ENCODE measurements at regions not wholly inside any gene's neighbourhood (a gene's known extent, or its start where the extent isn't known, plus 50 kb on each side); places are given as distances from the start of the nearest gene placed in this dataset.

DNA sequence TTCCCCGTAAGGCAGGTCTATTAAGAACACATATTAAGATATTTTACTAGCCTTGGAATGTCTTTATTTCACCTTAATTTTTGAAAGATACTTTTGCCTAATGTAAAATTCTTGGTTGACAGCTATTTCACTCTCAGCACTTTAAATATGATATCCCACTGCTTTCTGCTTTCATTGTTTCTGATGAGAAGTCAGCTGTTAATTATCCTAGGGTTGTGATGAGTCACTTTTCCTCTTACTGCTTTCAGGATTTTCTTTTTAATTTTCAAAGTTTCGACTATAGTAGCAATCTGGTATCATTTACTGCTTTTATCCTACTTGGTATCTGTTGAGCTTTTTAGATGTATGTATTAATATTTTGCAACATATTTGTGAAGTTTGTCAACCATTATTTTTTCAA, 578.9 kb upstream of the ATP2B1 start:
- DNase-seq (ENCODE audit: low read depth in 4 of 4, low spot score in 3 of 4), result no peak

DNA sequence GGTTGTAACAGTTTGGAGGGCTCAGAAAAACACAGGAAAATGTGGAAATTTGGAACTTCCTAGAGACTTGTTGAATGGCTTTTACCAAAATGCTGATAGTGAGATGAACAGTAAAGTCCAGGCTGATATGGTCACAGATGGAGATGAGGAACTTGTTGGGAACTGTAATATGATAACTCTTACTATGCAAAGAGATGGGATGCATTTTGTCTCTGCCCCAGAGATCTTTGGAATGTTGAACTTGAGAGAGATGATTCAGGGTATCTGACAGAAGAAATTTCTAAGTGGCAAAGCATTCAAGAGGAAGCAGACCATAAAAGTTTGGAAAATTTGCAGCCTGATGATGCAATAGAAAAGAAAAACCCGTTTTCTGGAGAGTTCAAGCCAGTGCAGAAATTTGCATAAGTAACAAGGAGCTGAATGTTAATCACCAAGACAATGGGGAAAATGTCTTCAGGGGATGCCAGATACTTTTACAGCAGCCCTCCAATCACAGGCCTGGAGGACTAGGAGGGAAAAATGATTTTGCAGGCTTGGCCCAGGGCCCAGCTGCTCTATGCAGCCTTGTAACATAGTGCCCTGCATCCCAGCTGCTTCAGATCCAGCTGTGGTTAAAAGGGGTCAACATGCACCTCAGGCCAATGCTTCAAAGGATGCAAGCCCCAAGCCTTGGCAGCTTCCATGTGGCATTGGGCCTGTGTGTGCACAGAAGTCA, 572.7 kb upstream of the ATP2B1 start:
- DNase-seq (ENCODE audit: low read depth in 4 of 4, low spot score in 3 of 4), result no peak

DNA sequence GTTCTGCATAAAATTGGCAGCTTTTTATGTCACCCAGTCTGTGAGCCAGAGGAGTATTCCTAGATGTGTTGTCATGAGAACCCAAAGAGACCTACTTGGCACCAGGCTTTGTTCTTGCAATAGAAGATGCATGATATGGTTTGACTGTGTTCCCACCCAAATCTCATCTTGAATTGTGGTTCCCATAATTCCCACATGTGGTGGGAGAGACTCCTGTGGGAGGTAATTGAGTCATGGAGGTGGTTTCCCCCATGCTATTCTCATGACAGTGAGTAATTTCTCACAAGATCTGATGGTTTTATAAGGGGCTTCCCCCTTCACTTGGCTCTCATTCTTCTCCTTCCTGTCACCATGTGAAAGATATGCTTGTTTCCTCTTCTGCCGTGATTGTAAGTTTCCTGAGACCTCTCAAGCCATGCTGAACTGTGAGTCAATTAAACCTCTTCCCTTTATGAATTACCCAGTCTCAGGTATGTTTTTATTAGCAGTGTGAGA, 572.0 kb upstream of the ATP2B1 start:
- DNase-seq (ENCODE audit: low read depth in 4 of 4, low spot score in 3 of 4), result no peak

DNA sequence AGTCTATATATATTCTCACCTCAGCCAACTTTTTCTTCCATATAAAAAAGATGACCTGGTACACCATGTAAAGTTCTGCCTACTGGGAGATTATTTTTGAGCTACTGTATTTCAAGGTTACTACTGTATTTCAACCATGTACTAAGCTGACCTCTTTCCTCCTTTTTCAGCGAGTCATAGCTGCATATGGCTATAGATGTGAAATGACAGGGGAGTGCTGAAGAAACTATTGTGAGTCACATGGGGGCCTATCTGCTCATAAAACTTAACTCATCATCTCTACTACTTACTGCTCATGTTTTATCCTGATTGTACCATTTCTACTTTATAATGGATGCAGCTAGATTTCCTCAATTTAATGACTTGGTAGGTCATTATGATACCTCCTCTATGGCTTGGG, 571.4 kb upstream of the ATP2B1 start:
- DNase-seq (ENCODE audit: low read depth in 4 of 4, low spot score in 3 of 4), result no peak

DNA sequence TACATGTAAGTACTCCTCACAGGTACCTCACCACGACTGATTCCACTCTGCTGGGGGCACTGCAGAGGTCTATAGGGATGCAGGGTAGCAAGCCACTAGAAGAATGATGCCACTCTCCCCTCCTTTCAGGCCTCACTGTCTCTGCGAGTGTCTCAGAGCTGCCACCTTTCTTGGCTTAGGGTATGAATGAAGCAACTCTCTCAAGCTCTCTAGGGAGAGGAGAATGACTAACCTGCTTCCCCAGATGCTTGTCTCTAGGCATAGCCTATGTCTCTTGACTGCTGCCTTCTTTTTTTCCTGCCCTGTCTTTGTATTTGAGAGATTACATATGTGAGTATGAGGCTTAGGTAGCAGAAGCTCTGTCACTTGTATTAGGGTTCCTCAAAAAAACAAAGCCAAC, 566.5 kb upstream of the ATP2B1 start:
- no peak for DNase-seq (ENCODE audit: low read depth in 4 of 4, low spot score in 3 of 4)

DNA sequence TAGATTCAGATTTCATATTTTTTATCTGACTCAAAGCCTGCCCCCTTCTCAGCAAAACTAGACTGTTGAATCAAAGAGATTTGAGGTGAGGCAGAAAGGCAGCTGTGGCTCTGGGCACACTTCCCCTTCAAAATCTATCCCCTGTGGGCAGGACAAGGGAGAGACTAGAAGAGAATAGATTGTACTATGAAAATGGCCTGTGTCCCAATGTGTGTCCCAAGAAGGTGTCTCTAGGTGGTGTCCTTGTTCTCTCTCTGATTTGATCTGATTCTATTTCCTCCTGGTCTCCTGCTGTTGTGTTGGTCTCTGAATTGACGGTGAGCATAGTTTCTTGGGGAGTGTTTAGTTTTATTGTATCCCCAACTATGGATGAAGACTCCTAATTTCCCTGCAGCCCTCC, 565.8 kb upstream of the ATP2B1 start:
- no peak for DNase-seq (ENCODE audit: low read depth in 4 of 4, low spot score in 3 of 4)

DNA sequence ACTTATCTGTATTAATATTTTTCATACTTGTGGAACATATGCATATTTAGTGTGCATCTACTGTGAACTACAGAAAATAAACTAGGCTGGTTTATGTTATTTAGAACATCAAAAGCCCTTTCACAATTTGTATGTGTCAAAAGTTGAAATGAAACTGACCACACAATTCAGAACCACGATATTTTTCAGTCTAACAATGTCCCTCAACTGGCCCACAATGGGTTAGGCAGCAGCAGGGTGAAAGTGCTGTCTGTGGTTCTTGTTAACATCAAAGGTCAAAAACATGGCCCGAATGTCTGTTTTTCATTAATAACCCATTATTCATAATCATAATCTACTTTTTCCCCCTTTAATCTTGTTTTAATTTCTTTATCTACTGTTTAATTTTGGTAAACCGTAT, 559.9 kb upstream of the ATP2B1 start:
- DNase-seq (ENCODE audit: low read depth in 4 of 4, low spot score in 3 of 4), result no peak

DNA sequence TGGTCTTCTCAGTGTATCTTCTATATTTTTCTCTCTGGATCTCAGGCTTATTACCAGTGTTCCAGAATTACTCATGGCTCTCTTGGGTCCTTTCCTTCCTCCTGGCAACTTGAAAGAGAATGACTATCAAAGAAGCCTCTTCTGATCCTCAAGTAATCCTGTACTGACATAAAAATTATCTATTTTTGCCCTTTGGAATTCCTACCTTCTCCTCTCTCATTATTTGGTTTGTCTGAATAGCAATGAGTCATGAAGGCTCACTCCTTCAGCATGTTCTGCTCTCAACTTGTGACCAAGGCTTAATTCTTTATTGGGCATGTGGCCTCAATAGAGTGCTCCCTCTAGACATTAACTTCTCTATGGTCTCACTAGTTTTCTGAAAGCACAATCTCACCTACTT, 553.6 kb upstream of the ATP2B1 start:
- no peak for DNase-seq (ENCODE audit: low read depth in 4 of 4, low spot score in 3 of 4)

DNA sequence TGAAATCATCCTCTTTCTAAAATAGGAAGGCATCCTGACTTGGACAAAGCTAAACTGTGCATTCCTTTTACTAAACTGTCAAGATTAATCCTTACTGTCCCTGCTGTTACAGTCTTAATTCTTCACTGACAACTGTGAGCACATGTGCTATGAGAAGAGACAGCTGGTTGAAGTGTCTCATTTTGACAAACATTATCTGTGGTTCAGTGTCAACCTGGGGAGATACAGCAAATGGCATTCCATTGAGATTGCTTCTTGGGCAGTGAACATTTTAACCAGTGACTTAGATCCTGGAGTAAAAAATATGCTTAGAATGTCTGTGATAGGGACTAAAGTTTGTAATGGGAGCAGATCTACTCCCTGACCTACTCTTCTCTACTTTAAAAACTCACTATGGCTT, 552.6 kb upstream of the ATP2B1 start:
- DNase-seq (ENCODE audit: low read depth in 4 of 4, low spot score in 3 of 4), result no peak

DNA sequence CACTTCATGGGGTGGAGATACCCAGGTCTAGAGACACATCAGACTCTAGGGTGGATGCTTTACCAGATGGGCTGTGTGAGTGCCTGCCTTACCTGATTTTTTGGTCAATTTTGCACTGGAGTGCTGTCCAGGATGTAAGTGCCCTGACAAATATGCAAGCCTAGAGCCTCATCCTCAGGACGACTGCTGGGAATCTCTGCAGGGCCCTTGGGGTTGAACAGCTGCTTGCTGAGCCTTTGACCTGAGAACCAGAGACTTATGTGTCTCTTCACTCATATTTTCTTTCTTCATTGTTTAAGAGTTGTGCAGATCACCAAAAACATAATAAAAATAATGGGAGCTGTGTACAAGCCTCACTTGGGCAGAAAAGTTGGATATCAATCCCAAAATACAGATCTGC, 551.5 kb upstream of the ATP2B1 start:
- no peak for DNase-seq (ENCODE audit: low read depth in 4 of 4, low spot score in 3 of 4)

DNA sequence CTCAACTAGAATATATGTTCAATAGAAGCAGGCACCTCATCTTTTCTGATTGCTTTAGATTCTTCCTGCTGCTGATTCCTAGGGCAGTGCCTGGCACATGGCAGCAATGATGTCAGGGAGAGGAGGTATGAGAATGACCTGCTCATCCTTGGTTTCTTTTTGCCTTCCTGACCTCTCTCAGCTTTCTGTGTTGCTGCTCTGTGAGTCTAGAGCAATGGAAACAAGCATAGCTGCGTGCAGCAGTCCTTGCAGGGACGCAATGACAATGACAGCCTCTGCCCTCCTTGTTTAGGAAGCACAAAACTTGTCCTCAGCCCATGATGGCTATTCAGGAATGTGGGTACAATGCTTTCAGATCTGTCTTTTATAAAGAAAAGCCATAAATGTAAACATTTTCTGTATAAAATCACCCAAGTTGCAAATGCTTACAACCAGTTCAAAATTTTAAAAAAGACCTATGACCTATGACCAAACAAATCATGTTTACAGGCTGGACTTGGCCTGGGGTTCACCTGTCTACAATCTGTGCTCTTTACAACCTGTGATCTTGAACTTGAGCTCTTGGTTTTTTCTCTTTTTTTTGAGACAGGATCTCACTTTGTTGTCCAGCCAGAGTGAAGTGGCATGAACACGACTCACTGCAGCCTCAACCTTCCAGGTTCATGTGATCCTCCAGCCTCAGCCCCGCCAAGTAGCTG, 549.4 kb upstream of the ATP2B1 start:
- DNase-seq (ENCODE audit: low read depth in 4 of 4, low spot score in 3 of 4), result no peak

DNA sequence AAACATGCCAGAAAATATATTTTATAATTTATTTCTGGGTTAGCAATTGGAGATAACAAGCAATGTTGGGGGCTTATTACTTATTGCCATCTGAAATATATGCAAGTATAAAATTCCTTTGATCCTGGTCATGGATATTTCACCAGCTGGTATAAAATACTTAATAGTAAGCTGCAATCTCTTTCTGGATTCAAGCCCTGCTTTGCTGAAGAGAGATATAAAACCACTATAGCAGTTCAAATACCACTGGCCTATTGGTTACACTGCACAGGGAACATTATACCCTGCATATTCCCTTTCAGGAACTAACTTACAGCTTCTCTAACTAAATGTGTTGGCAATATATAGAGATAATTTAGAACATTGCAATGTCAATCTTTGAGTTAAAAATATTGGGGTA, 546.2 kb upstream of the ATP2B1 start:
- no peak for DNase-seq (ENCODE audit: low read depth in 4 of 4, low spot score in 3 of 4)

DNA sequence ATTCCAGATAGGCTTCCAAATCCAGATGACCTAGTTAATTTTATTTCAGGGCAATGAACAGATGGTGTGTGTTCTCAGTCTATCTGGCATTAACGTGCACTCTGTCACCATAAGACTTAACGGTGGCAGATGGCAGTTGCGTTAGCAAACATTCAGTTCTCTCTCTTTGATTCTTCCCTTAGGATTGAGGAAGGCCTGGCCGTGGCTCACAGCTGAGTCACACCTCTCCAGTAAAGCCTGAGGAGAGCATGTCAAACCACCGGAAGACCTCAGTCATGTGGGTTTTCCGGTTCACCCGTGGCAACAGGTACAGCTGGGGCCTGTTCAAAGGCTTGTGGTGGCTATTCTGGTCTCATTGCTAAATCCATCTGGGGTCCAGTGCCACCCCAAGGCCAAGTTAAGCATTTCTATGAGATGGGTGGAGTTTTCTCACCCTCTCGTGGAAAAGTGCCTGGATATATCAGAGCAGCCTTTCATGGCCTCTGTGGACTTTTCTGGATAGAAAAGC, 545.1 kb upstream of the ATP2B1 start:
- DNase-seq (ENCODE audit: low read depth in 4 of 4, low spot score in 3 of 4), result no peak

DNA sequence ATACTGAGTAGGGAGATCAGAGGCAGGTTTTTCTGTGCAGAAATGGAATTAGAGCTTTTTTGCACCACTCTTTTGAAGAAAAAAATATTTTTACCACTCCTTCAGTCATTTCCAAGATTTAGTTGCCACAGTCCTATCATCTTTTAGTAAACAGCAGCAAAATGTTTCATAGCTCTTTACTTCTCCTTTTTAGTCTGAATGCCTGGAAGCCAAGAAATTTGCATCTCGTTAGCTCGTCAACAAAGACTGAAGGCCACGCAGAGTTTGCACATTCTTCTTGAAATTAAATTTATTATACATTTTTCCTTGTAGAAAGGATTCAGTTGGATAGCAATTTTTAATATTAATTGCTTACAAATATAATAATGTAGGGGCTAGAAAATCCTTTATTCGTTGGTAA, 544.5 kb upstream of the ATP2B1 start:
- no peak for DNase-seq (ENCODE audit: low read depth in 4 of 4, low spot score in 3 of 4)

DNA sequence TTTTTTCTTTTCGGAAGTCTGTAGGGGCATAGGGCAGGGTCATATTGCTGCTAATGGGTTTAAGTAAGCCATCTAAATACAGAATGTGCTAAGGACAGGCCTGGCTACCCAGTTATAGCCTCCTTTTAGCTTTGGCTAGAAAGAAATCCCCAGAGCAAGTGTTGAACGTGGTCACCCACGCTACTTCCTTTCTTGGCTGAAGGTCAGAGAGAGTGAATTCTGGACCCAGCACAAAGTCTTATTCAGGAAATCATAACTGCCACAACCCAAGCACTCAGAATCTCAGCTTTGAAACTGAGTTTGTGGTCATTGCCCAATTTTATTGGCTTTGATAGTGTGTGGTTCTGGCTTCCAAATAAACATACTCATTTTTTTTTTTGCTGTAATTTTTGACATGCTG, 542.1 kb upstream of the ATP2B1 start:
- no peak for DNase-seq (ENCODE audit: low read depth in 4 of 4, low spot score in 3 of 4)

DNA sequence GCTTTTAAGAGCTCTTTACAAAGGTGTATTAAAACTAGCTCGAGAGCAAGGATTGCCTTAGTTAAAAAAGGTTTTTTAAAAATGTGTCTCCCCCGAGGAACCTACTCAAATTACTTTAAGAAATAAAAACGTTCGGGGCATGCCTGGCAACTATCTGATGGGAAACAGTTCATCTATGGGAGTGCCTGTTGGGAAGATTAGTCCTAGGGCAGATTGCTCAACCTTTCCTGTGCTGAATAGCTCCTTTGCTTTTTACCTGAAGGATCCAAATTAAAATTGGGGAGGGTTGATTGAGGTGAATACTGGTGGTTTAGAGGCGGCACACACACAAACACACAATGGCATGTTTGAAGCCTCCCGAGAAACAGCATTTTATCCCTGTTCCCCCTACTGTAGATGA, 541.4 kb upstream of the ATP2B1 start:
- DNase-seq (ENCODE audit: low read depth in 4 of 4, low spot score in 3 of 4), result no peak

DNA sequence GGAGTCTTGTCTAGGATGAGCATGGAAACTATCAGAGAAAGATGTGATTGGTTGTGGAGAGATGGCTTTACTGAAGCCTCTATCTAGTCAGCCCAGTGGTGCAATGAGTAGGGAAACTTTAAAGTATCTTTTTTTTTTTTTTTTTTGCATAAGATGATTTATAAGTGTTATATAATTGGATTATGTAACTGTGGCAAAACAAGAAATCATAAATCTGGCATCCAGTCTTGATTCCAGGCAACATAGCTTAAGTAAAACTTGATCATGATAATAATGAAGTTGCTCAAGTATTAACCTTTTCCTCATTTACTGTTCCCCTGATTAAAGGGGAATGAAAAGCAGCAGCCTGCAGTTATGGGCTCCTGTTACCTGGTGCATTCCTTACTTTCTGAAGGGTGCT, 538.0 kb upstream of the ATP2B1 start:
- DNase-seq (ENCODE audit: low read depth in 4 of 4, low spot score in 3 of 4), result no peak

DNA sequence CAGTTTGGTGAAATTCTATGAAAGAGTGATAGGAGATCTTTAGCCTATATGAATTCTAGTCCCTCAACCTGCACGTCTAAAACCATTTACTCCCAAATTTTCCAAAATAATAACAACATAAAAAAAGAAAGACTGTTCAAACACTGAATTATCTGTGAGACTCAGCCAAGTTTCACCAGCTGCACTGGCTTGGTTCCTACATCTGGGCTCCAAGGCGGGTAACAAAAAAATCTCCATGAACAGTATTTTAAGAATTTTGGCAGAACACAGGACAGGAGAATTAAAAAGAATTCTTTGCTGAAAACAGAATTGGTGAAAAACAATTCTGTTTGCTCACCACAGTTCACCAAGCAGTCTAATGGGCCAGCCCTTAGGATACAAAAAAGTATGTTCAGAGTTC, 536.8 kb upstream of the ATP2B1 start:
- DNase-seq (ENCODE audit: low read depth in 4 of 4, low spot score in 3 of 4), result no peak

DNA sequence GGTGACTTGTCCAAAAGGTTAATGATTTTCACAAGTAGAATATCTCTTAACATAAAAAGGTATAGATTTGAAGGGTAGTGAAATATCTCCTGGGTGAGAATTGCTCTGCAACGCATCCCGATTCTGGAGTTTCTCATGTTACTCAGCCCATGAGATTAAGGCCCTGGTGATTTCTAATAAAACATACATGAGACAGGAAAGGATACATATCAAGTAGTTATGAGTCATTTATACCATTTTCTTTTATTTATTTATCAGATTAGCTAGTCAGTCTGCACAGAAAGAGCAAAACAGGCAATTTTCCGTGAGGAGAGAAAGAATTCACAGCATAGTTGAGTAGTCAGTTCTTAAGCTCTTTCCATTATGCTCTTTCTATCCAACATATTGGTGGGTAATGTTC, 535.6 kb upstream of the ATP2B1 start:
- no peak for DNase-seq (ENCODE audit: low read depth in 4 of 4, low spot score in 3 of 4)

DNA sequence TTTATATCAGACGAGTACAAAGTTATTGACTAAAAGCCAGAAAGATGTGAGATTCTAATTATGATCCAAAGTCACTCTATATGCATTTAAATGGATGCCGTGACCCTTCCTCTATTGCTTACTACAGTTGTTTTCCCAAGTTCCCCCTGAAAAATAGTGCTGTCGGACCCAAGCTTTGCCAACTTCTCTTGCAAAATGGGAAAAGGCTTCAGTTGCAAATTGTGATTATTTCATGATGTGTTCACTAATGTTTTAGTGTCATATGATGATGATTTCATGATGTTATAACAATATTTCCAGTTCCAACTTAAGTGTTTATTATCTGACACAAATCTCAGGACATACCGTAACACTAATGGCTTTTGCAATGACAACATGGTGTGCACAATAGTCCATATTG, 534.6 kb upstream of the ATP2B1 start:
- DNase-seq (ENCODE audit: low read depth in 4 of 4, low spot score in 3 of 4), result no peak

DNA sequence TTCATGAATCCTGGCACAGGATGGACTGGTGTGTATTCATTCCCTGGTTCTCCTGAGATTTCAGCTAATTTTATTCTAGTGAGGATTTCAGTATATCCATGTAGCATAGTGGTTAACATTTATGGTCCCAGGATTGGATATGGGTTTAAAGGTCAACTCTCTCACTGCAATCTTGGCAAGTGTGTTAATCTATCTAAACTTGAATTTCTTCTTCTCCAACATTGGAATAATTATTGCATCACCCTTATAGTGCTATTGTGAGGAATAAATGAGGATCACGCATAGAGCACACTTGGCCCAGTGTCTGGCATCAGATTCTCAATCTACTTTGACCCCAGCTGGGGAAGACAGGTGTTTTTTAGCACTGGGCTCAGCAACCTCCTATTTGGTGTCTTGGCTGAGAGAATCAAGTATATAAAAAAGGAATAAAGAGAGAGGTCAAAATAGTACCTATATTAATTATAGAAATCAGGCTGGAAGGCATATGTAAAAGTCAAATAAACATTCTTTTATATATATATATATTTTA, 531.2 kb upstream of the ATP2B1 start:
- DNase-seq (ENCODE audit: low read depth in 4 of 4, low spot score in 3 of 4), result no peak

DNA sequence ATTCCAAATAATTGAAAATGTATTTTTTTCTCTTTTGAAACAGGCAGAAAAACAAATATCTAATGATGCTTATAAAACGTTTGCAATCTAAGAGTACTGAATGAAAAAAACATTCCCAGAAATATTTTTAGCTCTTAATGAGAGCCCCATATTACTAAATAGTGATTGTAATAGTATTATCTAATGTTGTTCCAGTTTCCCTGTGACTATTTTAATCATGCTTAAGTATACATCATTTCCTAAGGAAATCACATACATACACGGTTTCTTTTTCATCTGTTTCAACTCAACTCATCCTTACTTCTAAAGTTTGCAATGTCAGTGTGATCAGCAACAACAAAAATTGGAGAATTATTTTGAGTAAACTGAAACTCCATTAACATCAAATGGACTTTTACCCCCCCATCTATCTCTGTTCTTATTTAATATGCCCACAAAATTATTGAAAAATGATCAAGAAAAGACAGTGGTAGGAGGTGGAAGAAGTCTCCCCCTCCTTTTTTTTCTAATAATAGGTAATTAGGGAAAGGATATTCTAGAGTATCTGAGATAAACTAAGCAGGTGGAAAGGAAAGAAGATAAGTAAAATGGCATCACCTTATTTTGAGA, 530.1 kb upstream of the ATP2B1 start:
- no peak for DNase-seq (ENCODE audit: low read depth in 4 of 4, low spot score in 3 of 4)
